ENCODE measurements at regions not wholly inside any gene's neighbourhood (a gene's known extent, or its start where the extent isn't known, plus 50 kb on each side); places are given as distances from the start of the nearest gene placed in this dataset.

- H3K4me1 Mint-ChIP-seq (ENCODE audit: low read depth), result peaks cover 2% of the 10 kb centered on the region
- H3K27me3 Mint-ChIP-seq, result peaks cover 26% of the 10 kb centered on the region
- no peak overlapping the region for H3K4me3 Mint-ChIP-seq
- DNase-seq, result no peak
- no peak overlapping the region for H3K27ac Mint-ChIP-seq
- intact Hi-C loops (cut with micrococcal nuclease), result no loop called here
- H3K36me3 Mint-ChIP-seq, result no peaks in the 10 kb centered on the region
- H3K9me3 Mint-ChIP-seq, result no peaks in the 10 kb centered on the region
- CTCF ChIA-PET, result interaction anchor here (0.6 kb wide), 1 partner anchor 10 kb away, joined by 3 read pairs; no protein-coding TSS in a partner anchor
- POLR2A ChIA-PET, result no interaction called here
These were observed 78.4 kb upstream of the ARHGEF7 start for GRCh38 chr13:111036665-111037064.

GRCh38 chr13:111035861-111036260, 79.2 kb upstream of the ARHGEF7 start:
- ChIA-PET POLR2A (no interaction called here), CTCF (interaction anchor here (0.6 to 1.5 kb wide), 2 partner anchors 11 to 32 kb away, joined by 3 to 4 read pairs; no protein-coding TSS in a partner anchor)
- Mint-ChIP-seq H3K4me1 (ENCODE audit: low read depth) (peaks cover 3% of the 10 kb centered on the region), H3K27ac (no peak overlapping the region), H3K27me3 (peaks cover 26% of the 10 kb centered on the region), H3K4me3 (no peak overlapping the region), H3K9me3 (no peaks in the 10 kb centered on the region), H3K36me3 (no peaks in the 10 kb centered on the region)
- intact Hi-C loops (cut with micrococcal nuclease), result no loop called here
- no peak for DNase-seq

- CTCF ChIA-PET, result interaction anchor here (0.6 to 1.5 kb wide), 2 partner anchors 33 kb away, joined by 3 to 4 read pairs; no protein-coding TSS in a partner anchor
- POLR2A ChIA-PET, result no interaction called here
- Mint-ChIP-seq H3K27ac (no peak overlapping the region), H3K27me3 (peaks cover 24% of the 10 kb centered on the region), H3K9me3 (no peaks in the 10 kb centered on the region), H3K4me1 (ENCODE audit: low read depth) (peaks cover 3% of the 10 kb centered on the region), H3K36me3 (no peaks in the 10 kb centered on the region), H3K4me3 (no peak overlapping the region)
- DNase-seq, result no peak
- intact Hi-C loops (cut with micrococcal nuclease), result no loop called here
These were observed 80.3 kb upstream of the ARHGEF7 start for GRCh38 chr13:111034811-111035210.

GRCh38 chr13:111033172-111034130, 81.7 kb upstream of the ARHGEF7 start:
- H3K4me3 Mint-ChIP-seq, result no peak overlapping the region
- no peaks in the 10 kb centered on the region for H3K36me3 Mint-ChIP-seq
- H3K4me1 Mint-ChIP-seq (ENCODE audit: low read depth), result peaks cover 3% of the 10 kb centered on the region
- H3K9me3 Mint-ChIP-seq, result no peaks in the 10 kb centered on the region
- intact Hi-C loops (cut with micrococcal nuclease), result no loop called here
- H3K27ac Mint-ChIP-seq, result no peak overlapping the region
- H3K27me3 Mint-ChIP-seq, result peaks cover 28% of the 10 kb centered on the region
- ChIA-PET POLR2A (interaction anchor here (0.8 kb wide), 1 partner anchor 156 kb away, joined by 3 read pairs; no protein-coding TSS in a partner anchor), CTCF (no interaction called here)
- no peak for DNase-seq

- POLR2A ChIA-PET, result interaction anchor here (0.8 kb wide), 1 partner anchor 19 kb away, joined by 4 read pairs; no protein-coding TSS in a partner anchor
- DNase-seq, result peak; percentile 69
- peaks cover 10% of the 10 kb centered on the region for H3K4me1 Mint-ChIP-seq (ENCODE audit: low read depth)
- H3K36me3 Mint-ChIP-seq, result no peaks in the 10 kb centered on the region
- intact Hi-C loops (cut with micrococcal nuclease), result no loop called here
- H3K27me3 Mint-ChIP-seq, result peaks cover 24% of the 10 kb centered on the region
- H3K9me3 Mint-ChIP-seq, result no peaks in the 10 kb centered on the region
- CTCF ChIA-PET, result interaction anchor here (0.6 to 1.5 kb wide), 4 partner anchors 36 to 355 kb away, joined by 3 to 10 read pairs (median 4); no protein-coding TSS in a partner anchor
- no peak overlapping the region for H3K27ac Mint-ChIP-seq
- H3K4me3 Mint-ChIP-seq, result no peak overlapping the region
These were observed 83.6 kb upstream of the ARHGEF7 start for GRCh38 chr13:111031531-111031961.

GRCh38 chr13:111029957-111030609, 85.0 kb upstream of the ARHGEF7 start:
- DNase-seq, result no peak
- Mint-ChIP-seq H3K27me3 (peaks cover 25% of the 10 kb centered on the region), H3K36me3 (no peaks in the 10 kb centered on the region), H3K4me3 (no peak overlapping the region), H3K4me1 (ENCODE audit: low read depth) (peaks cover 10% of the 10 kb centered on the region), H3K27ac (no peak overlapping the region), H3K9me3 (no peaks in the 10 kb centered on the region)
- intact Hi-C loops (cut with micrococcal nuclease), result no loop called here
- POLR2A ChIA-PET, result no interaction called here
- CTCF ChIA-PET, result no interaction called here

- intact Hi-C loops (cut with micrococcal nuclease), result no loop called here
- no peak overlapping the region for H3K27ac Mint-ChIP-seq
- peaks cover 14% of the 10 kb centered on the region for H3K4me1 Mint-ChIP-seq (ENCODE audit: low read depth)
- H3K36me3 Mint-ChIP-seq, result no peaks in the 10 kb centered on the region
- no peak overlapping the region for H3K4me3 Mint-ChIP-seq
- ChIA-PET POLR2A (no interaction called here), CTCF (interaction anchor here (1.0 kb wide), 1 partner anchor 112 kb away, joined by 3 read pairs; no protein-coding TSS in a partner anchor)
- peaks cover 26% of the 10 kb centered on the region for H3K27me3 Mint-ChIP-seq
- peak; percentile 42 for DNase-seq
- H3K9me3 Mint-ChIP-seq, result no peaks in the 10 kb centered on the region
These were observed 87.4 kb upstream of the ARHGEF7 start for GRCh38 chr13:111027458-111028439.

- H3K9me3 Mint-ChIP-seq, result peaks cover 12% of the 10 kb centered on the region
- no peak overlapping the region for H3K27ac Mint-ChIP-seq
- peaks cover 8% of the 10 kb centered on the region for H3K36me3 Mint-ChIP-seq
- ChIA-PET POLR2A (no interaction called here), CTCF (no interaction called here)
- DNase-seq, result no peak
- peaks cover 11% of the 10 kb centered on the region for H3K4me1 Mint-ChIP-seq (ENCODE audit: low read depth)
- intact Hi-C loops (cut with micrococcal nuclease), result no loop called here
- H3K4me3 Mint-ChIP-seq, result no peak overlapping the region
- peaks cover 31% of the 10 kb centered on the region for H3K27me3 Mint-ChIP-seq
These were observed 89.8 kb upstream of the ARHGEF7 start for GRCh38 chr13:111025310-111025709.

GRCh38 chr13:111022886-111023285, 92.2 kb upstream of the ARHGEF7 start:
- peaks cover 8% of the 10 kb centered on the region for H3K4me1 Mint-ChIP-seq (ENCODE audit: low read depth)
- DNase-seq, result no peak
- H3K4me3 Mint-ChIP-seq, result no peak overlapping the region
- H3K27me3 Mint-ChIP-seq, result peaks cover 20% of the 10 kb centered on the region
- CTCF ChIA-PET, result no interaction called here
- intact Hi-C loops (cut with micrococcal nuclease), result no loop called here
- H3K36me3 Mint-ChIP-seq, result peaks cover 8% of the 10 kb centered on the region
- POLR2A ChIA-PET, result no interaction called here
- peaks cover 12% of the 10 kb centered on the region for H3K9me3 Mint-ChIP-seq
- no peak overlapping the region for H3K27ac Mint-ChIP-seq

GRCh38 chr13:111022241-111022640, 92.9 kb upstream of the ARHGEF7 start:
- peaks cover 20% of the 10 kb centered on the region for H3K27me3 Mint-ChIP-seq
- peaks cover 8% of the 10 kb centered on the region for H3K36me3 Mint-ChIP-seq
- CTCF ChIA-PET, result no interaction called here
- peaks cover 12% of the 10 kb centered on the region for H3K9me3 Mint-ChIP-seq
- POLR2A ChIA-PET, result no interaction called here
- no peak overlapping the region for H3K27ac Mint-ChIP-seq
- peaks cover 4% of the 10 kb centered on the region for H3K4me1 Mint-ChIP-seq (ENCODE audit: low read depth)
- H3K4me3 Mint-ChIP-seq, result no peak overlapping the region
- intact Hi-C loops (cut with micrococcal nuclease), result no loop called here
- DNase-seq, result no peak

- H3K4me1 Mint-ChIP-seq (ENCODE audit: low read depth), result peaks cover 4% of the 10 kb centered on the region
- intact Hi-C loops (cut with micrococcal nuclease), result no loop called here
- peaks cover 12% of the 10 kb centered on the region for H3K9me3 Mint-ChIP-seq
- peaks cover 24% of the 10 kb centered on the region for H3K27me3 Mint-ChIP-seq
- ChIA-PET CTCF (no interaction called here), POLR2A (interaction anchor here (1.4 kb wide), 1 partner anchor 47 kb away, joined by 3 read pairs; no protein-coding TSS in a partner anchor)
- H3K4me3 Mint-ChIP-seq, result no peak overlapping the region
- peaks cover 8% of the 10 kb centered on the region for H3K36me3 Mint-ChIP-seq
- no peak overlapping the region for H3K27ac Mint-ChIP-seq
- DNase-seq, result no peak
These were observed 93.8 kb upstream of the ARHGEF7 start for GRCh38 chr13:111021270-111021669.

Measured in activated CD4-positive, alpha-beta memory T cell treated with anti-CD3 and anti-CD28 coated beads for 36 hours (primary cell).